Coronary artery (tissue), 2 donors: ENCODE measurements at regions not wholly inside any gene's neighbourhood (a gene's known extent, or its start where the extent isn't known, plus 50 kb on each side); places are given as distances from the start of the nearest gene placed in this dataset.

Experiments
- DNase-seq: peaks from one replicate; pipeline ENCODE4 v3.0.0-alpha.2; 2017; ENCODE audit warnings: low spot score
- H3K27ac ChIP-seq, 2 donors: fragments of 200-600 bp; sonication (generic); one replicate each; pipeline ENCODE4 v1.5.1; 2016 to 2019
- H3K4me3 ChIP-seq: fragments of 200-600 bp; sonication (generic); 2 replicates; pipeline ENCODE4 v1.5.1; 2016; ENCODE audit warnings: mild to moderate bottlenecking, moderate library complexity
- TF ChIP-seq, protein P1 (sequence below): fragments of 200-600 bp; sonication (generic); IDR thresholded peaks from one replicate; pipeline ENCODE4 v1.5.1; 2019; ENCODE audit warnings: antibody characterized with exemption

DNA sequence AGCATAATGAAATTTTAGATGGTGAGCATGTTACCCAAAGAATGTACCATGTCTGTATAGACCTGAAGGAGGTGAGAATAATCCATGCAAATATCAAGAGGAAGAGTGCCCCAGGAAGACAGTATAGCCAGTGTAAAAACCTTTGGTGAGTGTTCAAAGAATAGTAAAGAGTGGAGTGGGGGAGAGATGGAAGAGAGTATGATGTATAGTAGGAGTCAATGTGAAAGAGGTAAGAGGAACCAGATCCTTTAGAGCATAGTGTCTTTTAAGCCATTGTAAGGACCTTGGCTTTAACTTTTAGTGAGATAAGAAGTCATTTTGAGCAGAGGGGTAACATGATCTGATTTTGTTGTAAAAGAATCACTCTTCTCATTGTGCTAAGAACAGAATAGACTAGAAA lies 1052.3 kb upstream of the ZEB2 start:
- DNase-seq, result no peak
- TF ChIP-seq, protein P1, sequence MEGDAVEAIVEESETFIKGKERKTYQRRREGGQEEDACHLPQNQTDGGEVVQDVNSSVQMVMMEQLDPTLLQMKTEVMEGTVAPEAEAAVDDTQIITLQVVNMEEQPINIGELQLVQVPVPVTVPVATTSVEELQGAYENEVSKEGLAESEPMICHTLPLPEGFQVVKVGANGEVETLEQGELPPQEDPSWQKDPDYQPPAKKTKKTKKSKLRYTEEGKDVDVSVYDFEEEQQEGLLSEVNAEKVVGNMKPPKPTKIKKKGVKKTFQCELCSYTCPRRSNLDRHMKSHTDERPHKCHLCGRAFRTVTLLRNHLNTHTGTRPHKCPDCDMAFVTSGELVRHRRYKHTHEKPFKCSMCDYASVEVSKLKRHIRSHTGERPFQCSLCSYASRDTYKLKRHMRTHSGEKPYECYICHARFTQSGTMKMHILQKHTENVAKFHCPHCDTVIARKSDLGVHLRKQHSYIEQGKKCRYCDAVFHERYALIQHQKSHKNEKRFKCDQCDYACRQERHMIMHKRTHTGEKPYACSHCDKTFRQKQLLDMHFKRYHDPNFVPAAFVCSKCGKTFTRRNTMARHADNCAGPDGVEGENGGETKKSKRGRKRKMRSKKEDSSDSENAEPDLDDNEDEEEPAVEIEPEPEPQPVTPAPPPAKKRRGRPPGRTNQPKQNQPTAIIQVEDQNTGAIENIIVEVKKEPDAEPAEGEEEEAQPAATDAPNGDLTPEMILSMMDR, result no peak
- no peak overlapping the region for H3K4me3 ChIP-seq
- no peak overlapping the region for H3K27ac ChIP-seq

DNA sequence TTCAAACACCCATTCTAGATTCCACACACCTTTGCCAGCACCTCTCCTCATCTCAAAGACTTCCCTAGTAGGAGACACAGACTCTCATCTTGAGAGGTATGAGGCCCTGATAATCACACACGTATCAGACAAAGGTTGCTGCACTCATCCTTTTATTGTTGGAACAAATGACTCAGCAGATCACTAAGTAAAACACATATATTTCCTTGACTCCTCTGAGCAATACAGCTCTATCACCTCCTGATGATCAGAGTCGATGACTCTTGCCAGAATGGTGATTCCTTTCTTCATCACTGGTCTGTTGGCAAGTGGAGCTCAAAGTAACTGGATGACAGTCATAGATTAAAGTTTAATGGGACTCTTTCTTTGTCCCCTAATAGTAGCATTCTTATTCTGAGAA lies 1049.2 kb upstream of the ZEB2 start:
- no peak for DNase-seq
- TF ChIP-seq, protein P1, result no peak
- Histone ChIP-seq H3K4me3 (no peak overlapping the region), H3K27ac (no peak overlapping the region)

DNA sequence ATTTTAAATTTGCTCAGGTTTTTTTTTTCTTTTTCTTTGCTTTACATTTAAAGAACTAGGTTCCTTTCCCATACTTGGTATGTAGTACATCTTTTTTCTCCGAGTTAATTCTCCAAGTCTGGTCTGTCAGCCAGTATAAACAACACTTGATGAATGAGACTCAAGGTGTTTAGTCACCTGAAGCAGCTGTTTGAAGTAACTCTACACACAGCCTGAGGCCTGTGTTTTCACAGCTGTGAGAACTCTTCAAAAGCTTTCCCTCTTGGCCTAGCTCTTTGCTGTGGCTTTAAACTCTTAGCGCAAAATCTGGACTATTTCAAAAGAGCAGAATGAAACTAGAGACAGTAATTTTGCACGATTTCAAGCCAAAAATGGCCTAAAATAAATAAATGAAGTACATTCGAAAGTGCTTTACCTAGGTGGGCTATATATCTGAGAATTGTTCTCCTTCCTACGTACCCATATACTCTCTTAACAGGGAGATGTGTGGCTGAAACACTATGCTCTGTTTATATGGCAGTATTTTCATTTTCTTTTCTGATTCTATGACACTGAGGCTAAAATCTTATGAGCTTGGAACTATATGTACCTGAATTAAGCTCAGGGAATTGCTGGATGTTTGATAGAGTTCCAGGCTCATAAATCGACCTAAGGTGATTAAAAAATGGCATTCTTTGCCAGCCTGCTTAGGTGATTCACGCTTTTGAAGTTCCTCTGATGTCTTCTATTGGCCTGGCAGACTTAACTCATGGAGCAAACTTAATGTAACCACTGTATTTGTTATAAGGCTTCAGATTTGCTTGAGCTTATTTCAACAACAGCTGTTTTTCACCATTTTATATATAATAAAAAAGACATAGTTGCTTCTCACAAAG lies 1044.1 kb upstream of the ZEB2 start:
- DNase-seq, result no peak
- Histone ChIP-seq H3K4me3 (no peak overlapping the region), H3K27ac (no peak overlapping the region)
- TF ChIP-seq, protein P1, result no peak

DNA sequence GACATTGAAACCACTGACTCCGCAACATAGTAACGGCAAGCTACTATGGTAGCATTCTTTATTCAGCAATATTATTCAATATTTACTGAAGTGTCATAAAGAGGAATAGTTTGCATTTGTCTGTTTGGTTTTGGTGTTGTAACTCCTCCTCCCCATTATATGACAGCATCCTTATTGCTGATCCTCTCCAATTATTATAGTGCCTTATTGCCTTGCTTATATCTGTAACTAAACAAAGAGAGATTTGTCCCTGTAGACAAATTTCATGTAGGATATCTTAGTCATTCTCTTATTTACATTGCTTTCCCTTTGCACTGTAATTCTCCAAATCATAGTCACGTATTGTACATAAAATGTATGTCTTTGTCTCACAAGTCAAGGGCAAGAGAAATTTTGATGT lies 1041.2 kb upstream of the ZEB2 start:
- Histone ChIP-seq H3K27ac (no peak overlapping the region), H3K4me3 (no peak overlapping the region)
- TF ChIP-seq, protein P1, result no peak
- no peak for DNase-seq

DNA sequence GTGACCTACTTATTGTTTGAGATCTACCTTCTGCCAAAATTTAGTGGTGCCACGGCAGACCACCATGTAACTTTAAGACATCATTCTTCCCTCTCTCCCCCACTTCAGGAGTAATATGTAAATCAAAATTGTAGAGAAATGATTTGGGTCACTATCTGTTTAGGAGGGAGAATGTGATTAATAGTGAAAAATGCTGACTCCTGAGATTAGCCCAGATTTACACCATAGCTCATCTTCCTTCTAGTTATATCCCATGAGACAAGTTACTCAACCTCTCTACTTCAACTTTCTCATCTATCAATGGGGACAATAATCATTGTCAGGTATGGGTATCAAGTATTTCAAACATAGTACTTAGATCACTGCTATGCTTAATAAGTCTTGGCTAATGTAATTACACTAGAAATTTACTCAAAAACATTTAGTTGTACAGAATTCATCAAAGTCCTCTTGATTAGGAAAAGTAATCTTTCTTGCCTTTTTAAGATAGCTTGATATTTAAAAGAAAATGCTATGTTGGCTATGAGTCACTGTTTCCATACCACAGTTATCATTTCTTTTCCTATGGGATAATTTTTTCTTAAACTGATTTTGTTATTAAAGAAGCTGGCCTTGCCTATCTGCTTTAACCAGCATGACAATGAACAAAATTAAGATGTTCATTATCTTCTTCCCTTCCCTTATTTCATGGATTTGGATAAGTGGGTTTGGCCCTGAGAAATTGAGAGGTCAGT lies 1038.9 kb upstream of the ZEB2 start:
- no peak for DNase-seq
- TF ChIP-seq, protein P1, result no peak
- H3K4me3 ChIP-seq, result no peak overlapping the region
- no peak overlapping the region for H3K27ac ChIP-seq

DNA sequence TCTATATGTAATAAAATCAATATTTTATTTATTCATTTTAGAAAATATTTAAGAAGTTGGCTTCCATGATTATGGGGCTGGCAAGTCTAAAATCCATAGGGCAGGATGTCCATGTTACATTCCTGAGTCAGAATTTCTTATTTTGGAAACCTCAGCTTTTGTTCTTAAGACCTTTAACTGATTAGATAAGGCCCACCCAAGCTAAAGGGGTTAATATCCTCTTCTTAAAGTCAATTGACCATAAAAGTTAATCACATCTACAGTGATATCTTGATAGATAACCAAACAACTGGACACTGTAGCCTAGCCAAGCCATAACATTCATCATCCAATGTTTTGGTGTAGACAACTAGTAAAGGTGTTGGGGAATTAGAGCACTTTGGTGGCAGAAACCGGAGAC lies 1035.4 kb upstream of the ZEB2 start:
- DNase-seq, result no peak
- no peak overlapping the region for H3K4me3 ChIP-seq
- H3K27ac ChIP-seq, result no peak overlapping the region
- TF ChIP-seq, protein P1, result no peak
